ENCODE measurements at regions not wholly inside any gene's neighbourhood (a gene's known extent, or its start where the extent isn't known, plus 50 kb on each side); places are given as distances from the start of the nearest gene placed in this dataset.
"Not testable (repeated sequence)": the region's sequence is repeated elsewhere in the genome, so short reads cannot be mapped to it uniquely, and the experiment has no call there.

GRCh38 chr5:74535926-74536325 lies 104.6 kb downstream of the ENC1 start:
- ChIA-PET CTCF (no interaction called here), POLR2A (no interaction called here)
- no peak overlapping the region for H3K4me3 Mint-ChIP-seq
- intact Hi-C loops (cut with micrococcal nuclease) = no loop called here
- no peaks in the 10 kb centered on the region for H3K4me1 Mint-ChIP-seq
- TF ChIP-seq, protein P1, sequence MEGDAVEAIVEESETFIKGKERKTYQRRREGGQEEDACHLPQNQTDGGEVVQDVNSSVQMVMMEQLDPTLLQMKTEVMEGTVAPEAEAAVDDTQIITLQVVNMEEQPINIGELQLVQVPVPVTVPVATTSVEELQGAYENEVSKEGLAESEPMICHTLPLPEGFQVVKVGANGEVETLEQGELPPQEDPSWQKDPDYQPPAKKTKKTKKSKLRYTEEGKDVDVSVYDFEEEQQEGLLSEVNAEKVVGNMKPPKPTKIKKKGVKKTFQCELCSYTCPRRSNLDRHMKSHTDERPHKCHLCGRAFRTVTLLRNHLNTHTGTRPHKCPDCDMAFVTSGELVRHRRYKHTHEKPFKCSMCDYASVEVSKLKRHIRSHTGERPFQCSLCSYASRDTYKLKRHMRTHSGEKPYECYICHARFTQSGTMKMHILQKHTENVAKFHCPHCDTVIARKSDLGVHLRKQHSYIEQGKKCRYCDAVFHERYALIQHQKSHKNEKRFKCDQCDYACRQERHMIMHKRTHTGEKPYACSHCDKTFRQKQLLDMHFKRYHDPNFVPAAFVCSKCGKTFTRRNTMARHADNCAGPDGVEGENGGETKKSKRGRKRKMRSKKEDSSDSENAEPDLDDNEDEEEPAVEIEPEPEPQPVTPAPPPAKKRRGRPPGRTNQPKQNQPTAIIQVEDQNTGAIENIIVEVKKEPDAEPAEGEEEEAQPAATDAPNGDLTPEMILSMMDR (IDR thresholded peaks at IDR 0.05) = no peak
- DNase-seq = no peak
- peaks cover 15% of the 10 kb centered on the region for H3K9me3 Mint-ChIP-seq
- H3K27ac Mint-ChIP-seq = no peak overlapping the region
- H3K27me3 Mint-ChIP-seq = peaks cover 7% of the 10 kb centered on the region
- ATAC-seq (ENCODE audit: low read depth) = no peak
- H3K36me3 Mint-ChIP-seq (ENCODE audit: low read depth) = no peaks in the 10 kb centered on the region

DNA sequence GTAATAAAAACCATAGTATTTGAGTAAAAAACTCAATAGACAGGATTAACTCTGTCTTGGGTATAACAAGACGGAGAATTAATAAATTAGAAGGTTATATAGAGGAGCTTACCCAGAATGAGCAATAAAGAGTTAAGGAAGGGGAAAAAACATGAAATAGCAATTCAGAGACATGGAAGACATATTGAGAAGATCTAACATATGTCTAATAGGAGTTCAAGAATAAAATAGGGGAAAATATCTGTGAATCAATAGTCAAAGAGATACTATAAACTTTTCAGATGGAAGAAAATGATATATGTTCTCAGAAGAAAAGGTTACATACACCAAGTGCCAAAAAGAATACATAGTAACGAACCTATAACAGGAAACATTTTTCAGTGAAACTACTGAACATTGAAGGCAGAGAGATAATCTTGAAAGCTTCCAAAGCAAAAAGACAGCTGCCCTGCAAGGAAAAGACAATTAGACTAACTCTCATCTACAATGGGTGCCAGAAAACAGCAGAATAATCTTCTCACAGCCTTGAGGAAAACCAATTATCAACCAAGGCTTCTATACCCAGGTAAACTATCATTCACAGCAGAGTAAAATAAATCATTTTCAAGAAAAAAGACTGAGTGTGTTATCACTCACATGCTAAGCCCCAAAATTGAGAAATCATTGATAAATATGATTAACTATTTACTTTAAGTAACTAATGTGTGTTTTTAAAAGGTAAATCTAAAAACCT lies 106.0 kb downstream of the ENC1 start:
- H3K36me3 Mint-ChIP-seq (ENCODE audit: low read depth) = no peaks in the 10 kb centered on the region
- ATAC-seq (ENCODE audit: low read depth) = no peak

GRCh38 chr5:74530326-74531050 lies 110.0 kb downstream of the ENC1 start:
- TF ChIP-seq, protein P1 (IDR thresholded peaks at IDR 0.05) = no peak
- no peaks in the 10 kb centered on the region for H3K36me3 Mint-ChIP-seq (ENCODE audit: low read depth)
- ATAC-seq (ENCODE audit: low read depth) (no peak), DNase-seq (no peak)
- no peak overlapping the region for H3K4me3 Mint-ChIP-seq
- POLR2A ChIA-PET = no interaction called here
- peaks cover 6% of the 10 kb centered on the region for H3K27me3 Mint-ChIP-seq
- H3K9me3 Mint-ChIP-seq = peaks cover 12% of the 10 kb centered on the region
- CTCF ChIA-PET = no interaction called here
- no peak overlapping the region for H3K27ac Mint-ChIP-seq
- intact Hi-C loops (cut with micrococcal nuclease) = no loop called here
- H3K4me1 Mint-ChIP-seq = no peaks in the 10 kb centered on the region

More for the DNA sequence above, 106.0 kb downstream of the ENC1 start:
- intact Hi-C loops (cut with micrococcal nuclease) = no loop called here
- DNase-seq = no peak
- ChIA-PET POLR2A (no interaction called here), CTCF (no interaction called here)
- peaks cover 7% of the 10 kb centered on the region for H3K27me3 Mint-ChIP-seq
- H3K9me3 Mint-ChIP-seq = peaks cover 15% of the 10 kb centered on the region
- no peak overlapping the region for H3K4me3 Mint-ChIP-seq
- no peak overlapping the region for H3K27ac Mint-ChIP-seq
- TF ChIP-seq, protein P1 (IDR thresholded peaks at IDR 0.05) = no peak
- no peaks in the 10 kb centered on the region for H3K4me1 Mint-ChIP-seq

- no peak for DNase-seq
- POLR2A ChIA-PET = no interaction called here
- TF ChIP-seq, protein P1 (IDR thresholded peaks at IDR 0.05) = no peak
- CTCF ChIA-PET = no interaction called here
- H3K27ac Mint-ChIP-seq = no peak overlapping the region
- no peaks in the 10 kb centered on the region for H3K36me3 Mint-ChIP-seq (ENCODE audit: low read depth)
- H3K9me3 Mint-ChIP-seq = peaks cover 8% of the 10 kb centered on the region
- H3K27me3 Mint-ChIP-seq = peaks cover 6% of the 10 kb centered on the region
- intact Hi-C loops (cut with micrococcal nuclease) = no loop called here
- ATAC-seq (ENCODE audit: low read depth) = no peak
- H3K4me3 Mint-ChIP-seq = no peak overlapping the region
- H3K4me1 Mint-ChIP-seq = no peaks in the 10 kb centered on the region
Measured at GRCh38 chr5:74529101-74529500, 111.4 kb downstream of the ENC1 start.

DNA sequence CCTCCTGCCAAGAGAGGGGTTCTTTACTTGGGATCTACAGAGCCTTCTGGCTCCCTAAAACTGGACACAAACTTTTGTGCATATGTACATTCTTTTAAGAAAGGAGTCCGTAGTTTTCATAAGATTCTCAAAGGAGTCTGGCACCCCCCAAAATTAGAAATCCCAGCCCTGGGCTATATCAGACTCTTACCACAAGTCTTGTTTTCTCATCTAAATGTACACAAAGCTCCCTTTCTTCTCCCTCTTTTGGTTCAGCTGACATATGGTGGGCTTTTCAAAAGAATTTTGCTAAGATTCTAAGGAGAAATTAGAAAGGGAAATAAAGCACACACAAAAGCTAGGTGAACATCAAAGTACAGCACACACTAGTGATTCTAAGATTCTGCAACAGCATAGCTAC lies 114.4 kb downstream of the ENC1 start:
- ChIA-PET CTCF (interaction anchor here (0.9 kb wide), 1 partner anchor 114 kb away, joined by 3 read pairs; the partner anchor contains the start of gene ENC1), POLR2A (no interaction called here)
- DNase-seq (no peak), ATAC-seq (ENCODE audit: low read depth) (no peak)
- Mint-ChIP-seq H3K4me1 (no peaks in the 10 kb centered on the region), H3K27ac (no peak overlapping the region), H3K36me3 (ENCODE audit: low read depth) (no peaks in the 10 kb centered on the region), H3K27me3 (peaks cover 6% of the 10 kb centered on the region), H3K4me3 (no peak overlapping the region), H3K9me3 (peaks cover 11% of the 10 kb centered on the region)
- intact Hi-C loops (cut with micrococcal nuclease) = no loop called here
- TF ChIP-seq, protein P1 (IDR thresholded peaks at IDR 0.05) = no peak

DNA sequence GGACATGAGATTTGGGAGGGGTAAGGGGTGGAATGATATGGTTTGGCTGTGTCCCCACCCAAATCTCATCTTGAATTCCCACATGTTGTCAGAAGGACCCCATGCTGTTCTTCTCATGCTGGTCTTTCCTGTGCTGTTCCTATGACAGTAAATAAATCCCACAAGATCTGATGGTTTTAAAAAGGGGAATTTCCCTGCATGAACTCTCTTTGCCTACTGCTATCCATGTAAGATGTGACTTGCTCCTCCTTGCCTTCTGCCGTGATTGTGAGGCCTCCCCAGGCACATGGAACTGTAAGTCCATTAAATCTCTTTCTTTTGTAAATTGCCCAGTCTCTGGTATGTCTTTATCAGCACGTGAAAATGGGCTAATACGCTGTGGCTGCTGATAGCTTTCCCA lies 115.8 kb downstream of the ENC1 start:
- CTCF ChIA-PET; H3K4me1 Mint-ChIP-seq; POLR2A ChIA-PET; ATAC-seq (ENCODE audit: low read depth); H3K36me3 Mint-ChIP-seq (ENCODE audit: low read depth); DNase-seq; H3K27ac Mint-ChIP-seq; intact Hi-C loops (cut with micrococcal nuclease); H3K4me3 Mint-ChIP-seq; H3K27me3 Mint-ChIP-seq: not testable (repeated sequence)
- H3K9me3 Mint-ChIP-seq = peaks cover 11% of the 10 kb centered on the region

GRCh38 chr5:74523698-74524097 lies 116.8 kb downstream of the ENC1 start:
- CTCF ChIA-PET = not testable (repeated sequence)

More at GRCh38 chr5:74523698-74524097, 116.8 kb downstream of the ENC1 start:
- H3K27ac Mint-ChIP-seq; POLR2A ChIA-PET; H3K27me3 Mint-ChIP-seq; DNase-seq; H3K4me1 Mint-ChIP-seq; H3K4me3 Mint-ChIP-seq; ATAC-seq (ENCODE audit: low read depth); H3K36me3 Mint-ChIP-seq (ENCODE audit: low read depth); intact Hi-C loops (cut with micrococcal nuclease): not testable (repeated sequence)
- peaks cover 11% of the 10 kb centered on the region for H3K9me3 Mint-ChIP-seq

Measured in activated B cell treated with CpG ODN at 0.5 μM for 24 hours (primary cell).